GM12878 (cell line): ENCODE measurements at regions not wholly inside any gene's neighbourhood (a gene's known extent, or its start where the extent isn't known, plus 50 kb on each side); places are given as distances from the start of the nearest gene placed in this dataset.

Experiments used
- ATAC-seq: fragments of 200-7000 bp; cut with Tn5 transposase; 3 replicates; pipeline ENCODE4 v1.9.1; 2020; ENCODE audit warnings: mild to moderate bottlenecking, moderate library complexity
- BruUV-seq: library from RNA; stranded (reverse); fragments of 400-500 nt; replicated peaks from 2 replicates; lab custom pipeline; 2021; lab: Mats Ljungman, UMichigan
- CTCF ChIA-PET: fragments of 300-600 bp; sonication (Branson Sonifier 250); formaldehyde crosslinking; extraction: SDS; loops from one replicate; lab custom pipeline; 2021; ENCODE audit warnings: inconsistent platforms; lab: Yijun Ruan, JAX
- POLR2A ChIA-PET: fragments of 350-600 bp; formaldehyde crosslinking; extraction: SDS; loops from one replicate; lab custom pipeline; 2021; ENCODE audit warnings: inconsistent platforms; lab: Charles Lee
- RAD21 ChIA-PET: fragments of 300-600 bp; sonication (Branson Sonifier 250); formaldehyde crosslinking; loops from one replicate; lab custom pipeline; 2023; ENCODE audit warnings: antibody characterized with exemption; ENCODE audit not compliant: unreplicated experiment; lab: Charles Lee
- SMC1A ChIA-PET: fragments of 300-600 bp; sonication (Branson Sonifier 250); formaldehyde crosslinking; loops from one replicate; lab custom pipeline; 2023; ENCODE audit not compliant: unreplicated experiment, uncharacterized antibody; lab: Charles Lee
- DNase-seq: peaks from one replicate; pipeline ENCODE4 v3.0.0-alpha.2; 2011; ENCODE audit warnings: low read depth, low spot score
- FAIRE-seq: peaks from 3 replicates; lab custom pipeline; 2011; peaks lifted over from hg19 to GRCh38; lab: Jason Lieb, UNC
- H2AFZ ChIP-seq: 2 replicates; pipeline ENCODE4 v1.6.0; 2011; ENCODE audit warnings: low read depth, low read length, control low read depth; ENCODE audit not compliant: control insufficient read depth
- H3K27ac ChIP-seq: 2 replicates; pipeline ENCODE4 v1.5.1; 2011; ENCODE audit warnings: control low read depth; ENCODE audit not compliant: control insufficient read depth, insufficient read depth
- H3K27me3 ChIP-seq, 2 experiments: replicated peaks in 1 of 2; 2 replicates each; pipeline versions ENCODE4 v1.6.0 to v1.6.1; 2011; ENCODE audit warnings: low read length in 1 of 2; ENCODE audit not compliant: control insufficient read depth in 2 of 2, insufficient read depth in 2 of 2
- H3K36me3 ChIP-seq, 2 experiments: 2 replicates each; pipeline ENCODE4 v1.5.1; 2011; ENCODE audit warnings: low read length in 1 of 2; ENCODE audit not compliant: control insufficient read depth in 2 of 2, insufficient read depth in 2 of 2
- H3K4me1 ChIP-seq: 2 replicates; pipeline ENCODE4 v1.6.1; 2011; ENCODE audit warnings: mild to moderate bottlenecking, low read length, moderate library complexity, mixed read lengths; ENCODE audit not compliant: control insufficient read depth, insufficient read depth
- H3K4me2 ChIP-seq: 2 replicates; pipeline ENCODE4 v1.6.0; 2011; ENCODE audit warnings: control low read depth; ENCODE audit not compliant: control insufficient read depth, insufficient read depth
- H3K4me3 ChIP-seq: fragments of 200-600 bp; sonication (generic); 2 replicates; pipeline ENCODE4 v1.5.1; 2016
- H3K79me2 ChIP-seq: 2 replicates; pipeline ENCODE4 v1.6.0; 2011; ENCODE audit warnings: low read length; ENCODE audit not compliant: control insufficient read depth, insufficient read depth
- H3K9ac ChIP-seq: 2 replicates; pipeline ENCODE4 v1.8.0; 2011; ENCODE audit warnings: low read length, control low read depth, mixed read lengths; ENCODE audit not compliant: control insufficient read depth, insufficient read depth
- H3K9me3 ChIP-seq: replicated peaks from 3 replicates; pipeline ENCODE4 v1.5.1; 2011; ENCODE audit warnings: mild to moderate bottlenecking, low read length; ENCODE audit not compliant: control insufficient read depth, insufficient read depth
- H4K20me1 ChIP-seq: 2 replicates; pipeline ENCODE4 v1.6.0; 2011; ENCODE audit not compliant: control insufficient read depth, insufficient read depth
- BCLAF1 ChIP-seq: fragments of 450-650 bp; IDR thresholded peaks from 2 replicates; pipeline ENCODE4 v1.6.1; 2017; ENCODE audit warnings: antibody characterized with exemption, mild to moderate bottlenecking, moderate library complexity
- IRF4 ChIP-seq: IDR thresholded peaks from 2 replicates; pipeline ENCODE4 v1.6.1; 2011; ENCODE audit warnings: low read depth, low read length
- IRF5 ChIP-seq: fragments of 450-650 bp; IDR thresholded peaks from 2 replicates; pipeline ENCODE4 v1.6.1; 2017; ENCODE audit warnings: borderline replicate concordance
- MEF2A ChIP-seq: IDR thresholded peaks from 2 replicates; pipeline ENCODE4 v1.6.1; 2011; ENCODE audit warnings: low read depth, mild to moderate bottlenecking, low read length, moderate library complexity; ENCODE audit not compliant: insufficient read depth
- RBBP5 ChIP-seq: fragments of 200-600 bp; sonication (generic); conservative IDR thresholded peaks from 2 replicates; pipeline ENCODE4 v1.6.1; 2016
- SP1 ChIP-seq: IDR thresholded peaks from one replicate; pipeline ENCODE4 v1.6.1; 2011; ENCODE audit warnings: low read depth, low read length
- SREBF2 ChIP-seq: IDR thresholded peaks from 2 replicates; pipeline ENCODE4 v1.6.1; 2012; ENCODE audit warnings: mild to moderate bottlenecking, low read length
- SUPT20H ChIP-seq: IDR thresholded peaks from 2 replicates; pipeline ENCODE4 v1.6.1; 2011; ENCODE audit warnings: low read depth, mild to moderate bottlenecking, low read length, moderate library complexity, borderline replicate concordance; ENCODE audit not compliant: control insufficient read depth
- TAF1 ChIP-seq: IDR thresholded peaks from 2 replicates; pipeline ENCODE4 v1.6.1; 2011; ENCODE audit warnings: mild to moderate bottlenecking, low read depth, low read length, borderline replicate concordance
- YY1 ChIP-seq: IDR thresholded peaks from 2 replicates; pipeline ENCODE4 v1.6.1; 2011; ENCODE audit warnings: low read depth, mild to moderate bottlenecking, low read length
- ZBTB4 ChIP-seq: fragments of 450-650 bp; formaldehyde crosslinking; IDR thresholded peaks from 2 replicates; pipeline ENCODE4 v1.4.0; 2022; ENCODE audit warnings: mild to moderate bottlenecking, moderate library complexity
- ZSCAN29 ChIP-seq: fragments of 450-650 bp; IDR thresholded peaks from 2 replicates; pipeline ENCODE4 v1.6.1; 2017; ENCODE audit warnings: mild to moderate bottlenecking, moderate library complexity
- in situ Hi-C: fragments of 300-500 bp; cut with MboI; formaldehyde crosslinking; loops from 9 replicates; pipeline ENCODE4 v1.14.3; 2018; ENCODE audit warnings: mixed read lengths
- intact Hi-C: fragments of 100-400 bp; cut with micrococcal nuclease; formaldehyde crosslinking; loops from one replicate; pipeline ENCODE4 v1.14.2; 2022; ENCODE audit not compliant: unreplicated experiment
- TF ChIP-seq, protein P1 (sequence below): IDR thresholded peaks from 2 replicates; pipeline ENCODE4 v1.6.1; 2012; ENCODE audit warnings: low read depth, low read length, improper control_type of control experiment
- TF ChIP-seq, protein P2 (sequence below): IDR thresholded peaks from 2 replicates; pipeline ENCODE4 v1.6.1; 2011; ENCODE audit warnings: borderline replicate concordance, low read depth, mild to moderate bottlenecking, moderate library complexity, low read length; ENCODE audit not compliant: insufficient read depth, poor library complexity, severe bottlenecking
- TF ChIP-seq, protein P3 (sequence below): fragments of 450-650 bp; IDR thresholded peaks from 2 replicates; pipeline ENCODE4 v1.6.1; 2016; ENCODE audit warnings: mild to moderate bottlenecking

DNA sequence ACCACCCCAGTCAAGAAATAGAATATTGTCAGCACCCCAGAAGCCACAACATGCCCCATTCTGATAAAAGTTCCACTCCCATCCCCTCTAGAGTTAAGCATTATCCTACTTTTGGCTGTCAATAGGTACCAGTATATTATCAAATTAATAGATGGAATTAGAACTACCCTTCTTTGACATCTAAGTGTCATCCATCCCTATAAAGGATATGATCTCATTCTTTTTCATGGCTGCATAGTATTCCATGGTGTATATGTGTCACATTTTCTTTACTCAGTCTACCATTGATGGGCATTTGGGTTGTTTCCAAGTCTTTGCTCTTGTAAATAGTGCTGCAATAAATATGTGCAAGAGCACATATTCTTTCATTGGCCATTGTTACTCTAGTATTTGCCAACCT lies 246.2 kb downstream of the SEC23A start:
- ChIA-PET SMC1A (no interaction called here), RAD21 (no interaction called here), POLR2A (no interaction called here), CTCF (no interaction called here)
- Histone ChIP-seq H2AFZ (no peak overlapping the region), H3K27ac (no peak overlapping the region), H4K20me1 (no peaks in the 10 kb centered on the region), H3K4me2 (no peak overlapping the region), H3K79me2 (no peaks in the 10 kb centered on the region), H3K9me3 (no peaks in the 10 kb centered on the region), H3K4me3 (no peak overlapping the region), H3K4me1 (no peaks in the 10 kb centered on the region), H3K9ac (no peak overlapping the region), H3K36me3 (no peaks in the 10 kb centered on the region), H3K27me3 (no peaks in the 10 kb centered on the region)
- in situ Hi-C loops (no loop called here), intact Hi-C loops (no loop called here)
- no peak for FAIRE-seq
- no TSS peak for BruUV-seq
- DNase-seq, result no peak
- no peak for ATAC-seq
- TF ChIP-seq SP1, result no peak
- TF ChIP-seq YY1, result no peak
- no peak for TF ChIP-seq RBBP5
- TF ChIP-seq, protein P1, sequence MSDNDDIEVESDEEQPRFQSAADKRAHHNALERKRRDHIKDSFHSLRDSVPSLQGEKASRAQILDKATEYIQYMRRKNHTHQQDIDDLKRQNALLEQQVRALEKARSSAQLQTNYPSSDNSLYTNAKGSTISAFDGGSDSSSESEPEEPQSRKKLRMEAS, result no peak
- no peak for TF ChIP-seq BCLAF1
- no peak for TF ChIP-seq ZSCAN29
- no peak for TF ChIP-seq IRF4
- TF ChIP-seq, protein P2, sequence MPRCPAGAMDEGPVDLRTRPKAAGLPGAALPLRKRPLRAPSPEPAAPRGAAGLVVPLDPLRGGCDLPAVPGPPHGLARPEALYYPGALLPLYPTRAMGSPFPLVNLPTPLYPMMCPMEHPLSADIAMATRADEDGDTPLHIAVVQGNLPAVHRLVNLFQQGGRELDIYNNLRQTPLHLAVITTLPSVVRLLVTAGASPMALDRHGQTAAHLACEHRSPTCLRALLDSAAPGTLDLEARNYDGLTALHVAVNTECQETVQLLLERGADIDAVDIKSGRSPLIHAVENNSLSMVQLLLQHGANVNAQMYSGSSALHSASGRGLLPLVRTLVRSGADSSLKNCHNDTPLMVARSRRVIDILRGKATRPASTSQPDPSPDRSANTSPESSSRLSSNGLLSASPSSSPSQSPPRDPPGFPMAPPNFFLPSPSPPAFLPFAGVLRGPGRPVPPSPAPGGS, result no peak
- TF ChIP-seq TAF1, result no peak
- no peak for TF ChIP-seq SREBF2
- TF ChIP-seq MEF2A, result no peak
- no peak for TF ChIP-seq SUPT20H
- TF ChIP-seq, protein P3, sequence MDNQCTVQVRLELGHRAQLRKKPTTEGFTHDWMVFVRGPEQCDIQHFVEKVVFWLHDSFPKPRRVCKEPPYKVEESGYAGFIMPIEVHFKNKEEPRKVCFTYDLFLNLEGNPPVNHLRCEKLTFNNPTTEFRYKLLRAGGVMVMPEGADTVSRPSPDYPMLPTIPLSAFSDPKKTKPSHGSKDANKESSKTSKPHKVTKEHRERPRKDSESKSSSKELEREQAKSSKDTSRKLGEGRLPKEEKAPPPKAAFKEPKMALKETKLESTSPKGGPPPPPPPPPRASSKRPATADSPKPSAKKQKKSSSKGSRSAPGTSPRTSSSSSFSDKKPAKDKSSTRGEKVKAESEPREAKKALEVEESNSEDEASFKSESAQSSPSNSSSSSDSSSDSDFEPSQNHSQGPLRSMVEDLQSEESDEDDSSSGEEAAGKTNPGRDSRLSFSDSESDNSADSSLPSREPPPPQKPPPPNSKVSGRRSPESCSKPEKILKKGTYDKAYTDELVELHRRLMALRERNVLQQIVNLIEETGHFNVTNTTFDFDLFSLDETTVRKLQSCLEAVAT, result no peak
- no peak for TF ChIP-seq IRF5
- no peak for TF ChIP-seq ZBTB4 (CRISPR knock-in tag)
